ENCODE measurements at regions not wholly inside any gene's neighbourhood (a gene's known extent, or its start where the extent isn't known, plus 50 kb on each side); places are given as distances from the start of the nearest gene placed in this dataset.

DNA sequence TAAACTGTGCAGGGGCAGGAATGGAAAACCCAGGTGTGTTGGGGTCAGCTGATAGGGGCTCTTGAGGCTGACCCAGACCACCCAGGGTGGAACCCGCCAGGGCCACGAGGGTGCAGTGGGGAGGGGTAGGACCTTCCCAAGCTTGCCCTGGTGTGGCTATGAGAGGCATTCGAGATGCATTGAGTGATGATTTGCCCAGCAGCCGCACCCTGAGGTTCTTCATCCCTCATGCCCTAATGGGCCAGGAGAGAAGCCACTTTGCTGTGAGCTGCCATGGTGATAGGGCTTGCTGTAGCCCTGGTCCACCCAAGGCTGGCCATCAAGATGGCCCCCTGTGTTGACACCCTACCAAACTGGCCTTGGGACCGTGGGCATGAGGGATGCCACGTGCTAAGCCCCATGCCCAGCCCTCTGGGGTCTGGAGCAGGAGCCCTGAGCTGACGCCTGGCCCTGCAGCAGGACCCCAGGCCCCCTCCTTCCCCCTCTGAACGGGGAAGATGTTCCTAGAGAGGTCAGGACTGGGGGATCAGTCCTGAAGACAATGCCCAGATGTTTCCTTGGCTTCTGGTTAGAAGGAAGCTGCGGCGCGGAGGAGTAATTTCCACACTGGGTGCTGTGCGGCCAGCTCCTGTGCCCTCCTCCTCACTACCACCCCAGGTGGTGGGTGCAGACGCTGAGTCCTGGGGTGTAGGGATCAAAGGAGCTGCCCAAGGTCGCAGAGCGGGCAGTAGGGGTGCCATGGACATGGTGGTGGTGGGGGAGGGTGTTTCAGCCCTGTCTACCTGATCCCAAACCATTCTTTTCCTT lies 122.5 kb upstream of the HDAC4 start:
- no peak for TF ChIP-seq CTCF (conservative IDR thresholded peaks at IDR 0.05; ENCODE audit: control insufficient read depth, insufficient read depth, low read depth, low read length)
- DNase-seq (ENCODE audit: low read depth): no peak
- H3K4me3 ChIP-seq (ENCODE audit: control insufficient read depth, low read depth, low read length): no peak overlapping the region

DNA sequence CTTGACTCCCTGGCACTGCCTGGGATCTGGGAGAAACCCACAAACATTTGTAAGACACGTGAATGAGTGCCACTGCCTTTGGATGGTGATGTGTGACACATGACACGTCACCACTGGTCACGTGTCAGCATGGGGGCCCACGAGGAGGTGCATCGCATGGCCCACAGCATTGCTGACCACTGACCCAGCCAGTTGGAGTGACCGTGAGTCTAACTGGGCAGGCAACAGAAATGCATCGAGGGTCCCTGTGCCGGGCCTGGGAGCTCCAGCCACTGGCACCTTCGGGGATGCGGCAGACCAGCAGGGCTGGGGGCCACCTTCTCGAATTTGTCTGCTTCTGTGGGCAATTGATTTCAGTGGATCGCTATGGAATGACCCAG lies 121.9 kb upstream of the HDAC4 start:
- no peak for TF ChIP-seq CTCF (conservative IDR thresholded peaks at IDR 0.05; ENCODE audit: control insufficient read depth, insufficient read depth, low read depth, low read length)
- H3K4me3 ChIP-seq (ENCODE audit: control insufficient read depth, low read depth, low read length): no peak overlapping the region
- no peak for DNase-seq (ENCODE audit: low read depth)

DNA sequence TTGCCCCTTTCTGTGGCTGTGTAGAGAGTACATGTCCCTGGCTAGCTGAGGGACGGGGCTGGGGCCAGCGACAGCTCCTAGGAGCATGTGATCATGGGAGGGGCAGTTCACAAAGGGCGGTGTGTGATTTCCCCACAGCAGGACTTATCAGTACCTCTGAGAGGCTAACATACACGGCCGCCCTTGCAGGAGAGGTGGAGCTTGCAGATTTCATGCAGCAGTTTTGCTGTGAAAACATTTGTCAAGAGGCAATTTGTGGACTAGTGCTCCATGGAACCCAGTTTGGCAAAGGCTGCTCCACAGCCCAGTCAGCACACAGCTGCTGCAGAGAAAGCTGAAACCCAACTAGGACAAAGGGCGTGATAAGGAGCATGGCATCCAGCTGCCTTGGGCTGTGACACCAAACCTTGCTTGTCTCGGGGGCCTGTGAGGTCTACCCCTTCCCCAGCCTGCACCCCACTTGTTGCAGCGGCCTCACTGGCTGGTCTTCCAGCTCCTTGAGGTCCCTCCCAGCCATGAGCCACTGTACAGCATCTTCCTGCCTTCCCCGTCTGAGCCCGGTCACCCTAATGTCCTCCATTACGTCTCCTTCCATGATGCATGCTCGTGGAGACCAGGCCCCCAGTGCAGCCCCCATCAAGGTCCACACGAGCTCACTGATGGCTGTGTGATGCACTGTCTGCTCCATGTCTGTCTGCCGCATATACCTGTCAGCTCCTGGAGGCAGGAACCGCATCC lies 121.4 kb upstream of the HDAC4 start:
- DNase-seq (ENCODE audit: low read depth): no peak
- no peak overlapping the region for H3K4me3 ChIP-seq (ENCODE audit: control insufficient read depth, low read depth, low read length)
- TF ChIP-seq CTCF (conservative IDR thresholded peaks at IDR 0.05; ENCODE audit: control insufficient read depth, insufficient read depth, low read depth, low read length): no peak

- no peak overlapping the region for H3K4me3 ChIP-seq (ENCODE audit: control insufficient read depth, low read depth, low read length)
- DNase-seq (ENCODE audit: low read depth): no peak
- no peak for TF ChIP-seq CTCF (conservative IDR thresholded peaks at IDR 0.05; ENCODE audit: control insufficient read depth, insufficient read depth, low read depth, low read length)
These were observed 120.6 kb upstream of the HDAC4 start for GRCh38 chr2:239521518-239521815.

- H3K4me3 ChIP-seq (ENCODE audit: control insufficient read depth, low read depth, low read length): no peak overlapping the region
- TF ChIP-seq CTCF (conservative IDR thresholded peaks at IDR 0.05; ENCODE audit: control insufficient read depth, insufficient read depth, low read depth, low read length): no peak
- no peak for DNase-seq (ENCODE audit: low read depth)
These were observed 120.1 kb upstream of the HDAC4 start for GRCh38 chr2:239520811-239521517.

- no peak for TF ChIP-seq CTCF (conservative IDR thresholded peaks at IDR 0.05; ENCODE audit: control insufficient read depth, insufficient read depth, low read depth, low read length)
- no peak for DNase-seq (ENCODE audit: low read depth)
- no peak overlapping the region for H3K4me3 ChIP-seq (ENCODE audit: control insufficient read depth, low read depth, low read length)
These were observed 119.2 kb upstream of the HDAC4 start for GRCh38 chr2:239519921-239520585.
